IMR-90 (cell line): ENCODE measurements at regions not wholly inside any gene's neighbourhood (a gene's known extent, or its start where the extent isn't known, plus 50 kb on each side); places are given as distances from the start of the nearest gene placed in this dataset.

Source experiments
- ATAC-seq: fragments of 200-7000 bp; cut with Tn5 transposase; 2 replicates; pipeline ENCODE4 v1.9.1; 2020; ENCODE audit warnings: low read depth, mild to moderate bottlenecking, moderate library complexity
- BruUV-seq: library from RNA; stranded (reverse); fragments of 400-500 nt; replicated peaks from 2 replicates; lab custom pipeline; 2021; lab: Mats Ljungman, UMichigan
- CTCF ChIA-PET: fragments of 300-600 bp; formaldehyde crosslinking; extraction: SDS; loops from one replicate; lab custom pipeline; 2021; ENCODE audit warnings: antibody characterized with exemption; lab: Yijun Ruan, JAX
- POLR2A ChIA-PET: fragments of 300-600 bp; sonication (Branson Sonifier 250); formaldehyde crosslinking; loops from one replicate; lab custom pipeline; 2022; ENCODE audit warnings: antibody characterized with exemption; ENCODE audit not compliant: unreplicated experiment; lab: Charles Lee
- DNase-seq: peaks from one replicate; pipeline ENCODE4 v3.0.0; 2013
- H2AFZ ChIP-seq: replicated peaks from 2 replicates; pipeline ENCODE3; 2013; ENCODE audit warnings: low read length, mild to moderate bottlenecking; ENCODE audit not compliant: poor library complexity
- H2AK5ac ChIP-seq: 2 replicates; pipeline ENCODE4 v1.6.1; 2013; ENCODE audit warnings: low read depth, low read length, inconsistent platforms
- H2AK9ac ChIP-seq: replicated peaks from 2 replicates; pipeline ENCODE3; 2013; ENCODE audit warnings: mild to moderate bottlenecking, low read depth, low read length, moderate library complexity; ENCODE audit not compliant: poor library complexity
- H2BK120ac ChIP-seq: 2 replicates; pipeline ENCODE4 v1.6.1; 2013; ENCODE audit warnings: low read depth, low read length, inconsistent platforms
- H2BK15ac ChIP-seq: 3 replicates; pipeline ENCODE4 v1.6.1; 2013; ENCODE audit warnings: low read depth, low read length, inconsistent platforms
- H2BK20ac ChIP-seq: 2 replicates; pipeline ENCODE4 v1.6.1; 2013; ENCODE audit warnings: low read depth, mild to moderate bottlenecking, inconsistent platforms, low read length, moderate library complexity
- H2BK5ac ChIP-seq: 2 replicates; pipeline ENCODE4 v1.6.1; 2013; ENCODE audit warnings: mild to moderate bottlenecking, low read depth, low read length, inconsistent platforms; ENCODE audit not compliant: poor library complexity, severe bottlenecking
- H3K14ac ChIP-seq: replicated peaks from 2 replicates; pipeline ENCODE4 v1.6.1; 2013; ENCODE audit warnings: low read depth, low read length, inconsistent platforms
- H3K18ac ChIP-seq: 2 replicates; pipeline ENCODE4 v1.6.1; 2013; ENCODE audit warnings: low read depth, low read length, control low read depth
- H3K23ac ChIP-seq: 2 replicates; pipeline ENCODE4 v1.6.1; 2013; ENCODE audit warnings: low read depth, low read length, inconsistent platforms
- H3K27ac ChIP-seq: 2 replicates; pipeline ENCODE4 v1.5.1; 2013; ENCODE audit warnings: mild to moderate bottlenecking, control low read depth, low read length; ENCODE audit not compliant: insufficient read depth
- H3K27me3 ChIP-seq: 2 replicates; pipeline ENCODE4 v1.6.1; 2013; ENCODE audit warnings: low read length; ENCODE audit not compliant: control insufficient read depth, insufficient read depth
- H3K36me3 ChIP-seq: 2 replicates; pipeline ENCODE4 v1.6.1; 2013; ENCODE audit warnings: low read length, mixed read lengths; ENCODE audit not compliant: control insufficient read depth, insufficient read depth
- H3K4ac ChIP-seq: 2 replicates; pipeline ENCODE4 v1.6.1; 2013; ENCODE audit warnings: low read depth, low read length, inconsistent platforms
- H3K4me1 ChIP-seq: 2 replicates; pipeline ENCODE4 v1.6.1; 2013; ENCODE audit warnings: low read length, mixed read lengths; ENCODE audit not compliant: control insufficient read depth, insufficient read depth
- H3K4me2 ChIP-seq: 2 replicates; pipeline ENCODE4 v1.6.1; 2013; ENCODE audit warnings: low read depth, mild to moderate bottlenecking, control low read depth, low read length, moderate library complexity
- H3K4me3 ChIP-seq: 2 replicates; pipeline ENCODE4 v1.5.1; 2013; ENCODE audit warnings: low read depth, mild to moderate bottlenecking, control low read depth, low read length, moderate library complexity; ENCODE audit not compliant: insufficient read depth
- H3K56ac ChIP-seq: 2 replicates; pipeline ENCODE4 v1.6.1; 2013; ENCODE audit warnings: low read length, inconsistent platforms; ENCODE audit not compliant: insufficient read depth; ENCODE audit errors: extremely low read depth
- H3K79me1 ChIP-seq, 2 experiments: 2 replicates each; pipeline ENCODE4 v1.6.1; 2013; ENCODE audit warnings: low read length in 2 of 2, inconsistent platforms in 1 of 2, low read depth in 1 of 2
- H3K9ac ChIP-seq: 2 replicates; pipeline ENCODE4 v1.6.1; 2013; ENCODE audit warnings: low read depth, low read length, control low read depth
- H3K9me1 ChIP-seq: 2 replicates; pipeline ENCODE4 v1.6.1; 2013; ENCODE audit warnings: low read length, inconsistent platforms; ENCODE audit not compliant: insufficient read depth
- H3K9me3 ChIP-seq: 2 replicates; pipeline ENCODE4 v1.6.1; 2013; ENCODE audit warnings: low read length; ENCODE audit not compliant: control insufficient read depth, insufficient read depth
- H4K20me1 ChIP-seq: 2 replicates; pipeline ENCODE4 v1.6.1; 2013; ENCODE audit warnings: low read length, inconsistent platforms; ENCODE audit not compliant: insufficient read depth
- H4K5ac ChIP-seq: 2 replicates; pipeline ENCODE4 v1.6.1; 2013; ENCODE audit warnings: mild to moderate bottlenecking, low read depth, low read length, control low read depth
- H4K8ac ChIP-seq, 2 experiments: 2 replicates each; pipeline ENCODE4 v1.6.1; 2013; ENCODE audit warnings: low read depth in 2 of 2, low read length in 2 of 2, control low read depth in 1 of 2, inconsistent platforms in 1 of 2
- H4K91ac ChIP-seq: 2 replicates; pipeline ENCODE4 v1.6.1; 2013; ENCODE audit warnings: low read depth, low read length, inconsistent platforms; ENCODE audit not compliant: insufficient read depth
- BHLHE40 ChIP-seq: fragments of 150-350 bp; IDR thresholded peaks from 2 replicates; pipeline ENCODE4 v1.6.1; 2016; ENCODE audit warnings: mild to moderate bottlenecking, low read depth, low read length
- CEBPB ChIP-seq: IDR thresholded peaks from 2 replicates; pipeline ENCODE4 v1.6.1; 2012; ENCODE audit warnings: low read depth, low read length, improper control_type of control experiment
- CHD1 ChIP-seq: IDR thresholded peaks from 2 replicates; pipeline ENCODE4 v1.6.1; 2012; ENCODE audit warnings: low read depth, low read length, improper control_type of control experiment
- CTCF ChIP-seq: conservative IDR thresholded peaks from 2 replicates; pipeline ENCODE4 v1.5.1; 2012; ENCODE audit warnings: mild to moderate bottlenecking, low read depth, low read length, improper control_type of control experiment
- ELK1 ChIP-seq: fragments of 150-350 bp; IDR thresholded peaks from 2 replicates; pipeline ENCODE4 v1.6.1; 2016; ENCODE audit warnings: low read depth, mild to moderate bottlenecking, low read length, moderate library complexity, borderline replicate concordance
- FOS ChIP-seq: fragments of 150-350 bp; IDR thresholded peaks from 2 replicates; pipeline ENCODE4 v1.6.1; 2016; ENCODE audit warnings: low read depth, low read length
- MAFK ChIP-seq: IDR thresholded peaks from 2 replicates; pipeline ENCODE4 v1.6.1; 2012; ENCODE audit warnings: low read depth, low read length, improper control_type of control experiment
- MAZ ChIP-seq: IDR thresholded peaks from 2 replicates; pipeline ENCODE4 v1.6.1; 2012; ENCODE audit warnings: low read depth, mild to moderate bottlenecking, low read length, improper control_type of control experiment, moderate library complexity, borderline replicate concordance
- MXI1 ChIP-seq: IDR thresholded peaks from 2 replicates; pipeline ENCODE4 v1.6.1; 2012; ENCODE audit warnings: low read depth, mild to moderate bottlenecking, low read length, moderate library complexity, borderline replicate concordance
- NFE2L2 ChIP-seq: fragments of 150-350 bp; IDR thresholded peaks from 2 replicates; pipeline ENCODE4 v1.6.1; 2016; ENCODE audit warnings: low read depth, mild to moderate bottlenecking, low read length
- POLR2A ChIP-seq: IDR thresholded peaks from 2 replicates; pipeline ENCODE4 v1.6.1; 2012; ENCODE audit warnings: mild to moderate bottlenecking, low read depth, low read length
- RAD21 ChIP-seq: IDR thresholded peaks from 2 replicates; pipeline ENCODE4 v1.6.1; 2012; ENCODE audit warnings: low read length, improper control_type of control experiment
- RCOR1 ChIP-seq: IDR thresholded peaks from 2 replicates; pipeline ENCODE4 v1.6.1; 2012; ENCODE audit warnings: mild to moderate bottlenecking, low read length, improper control_type of control experiment; ENCODE audit not compliant: insufficient replicate concordance
- RFX5 ChIP-seq: IDR thresholded peaks from 2 replicates; pipeline ENCODE4 v1.8.0; 2012; ENCODE audit warnings: low read depth, mild to moderate bottlenecking, low read length, moderate library complexity
- SMC3 ChIP-seq: fragments of 150-350 bp; IDR thresholded peaks from 2 replicates; pipeline ENCODE4 v1.6.1; 2016; ENCODE audit warnings: low read depth, mild to moderate bottlenecking, antibody characterized with exemption, low read length, moderate library complexity
- USF2 ChIP-seq: fragments of 150-350 bp; IDR thresholded peaks from 2 replicates; pipeline ENCODE4 v1.6.1; 2017; ENCODE audit warnings: mild to moderate bottlenecking, antibody characterized with exemption, low read length, low read depth
- WGBS, 2 experiments: methylation state at CpG; one replicate each; pipeline versions ENCODE4 v1.1.5 to v1.1.7; 2013; ENCODE audit warnings: missing lambda C conversion rate in 2 of 2; ENCODE audit not compliant: insufficient read length in 1 of 2; ENCODE audit errors: extremely low coverage in 2 of 2; 5-methylcytosine and 5-hydroxymethylcytosine counted together
- dilution Hi-C: fragments of 300-500 bp; cut with HindIII; formaldehyde crosslinking; loops from one replicate; pipeline ENCODE4 v1.14.3; 2018; ENCODE audit warnings: low sequenced_read_pairs; ENCODE audit not compliant: unreplicated experiment
- in situ Hi-C: fragments of 300-500 bp; cut with MboI; formaldehyde crosslinking; loops from 3 replicates; pipeline ENCODE4 v1.14.3; 2019; ENCODE audit warnings: low sequenced_read_pairs, inconsistent platforms, mixed read lengths
- intact Hi-C: fragments of 100-400 bp; cut with micrococcal nuclease; formaldehyde crosslinking; loops from 2 replicates; pipeline ENCODE4 v1.10.0; 2022

- Histone ChIP-seq H2BK15ac (no peak overlapping the region), H3K9ac (no peak overlapping the region), H3K27me3 (no peaks in the 10 kb centered on the region), H4K20me1 (no peaks in the 10 kb centered on the region), H3K4me2 (no peak overlapping the region), H2AK5ac (no peak overlapping the region), H3K23ac (no peak overlapping the region), H3K9me1 (no peaks in the 10 kb centered on the region), H4K8ac (no peak overlapping the region), H3K27ac (no peak overlapping the region), H2AFZ (no peak overlapping the region), H2AK9ac (no peak overlapping the region), H3K4me1 (no peaks in the 10 kb centered on the region), H3K56ac (no peak overlapping the region), H3K9me3 (peaks cover 4% of the 10 kb centered on the region; the same call in 1 of the 2 replicates), H3K4me3 (no peak overlapping the region), H3K79me1 (no peaks in the 10 kb centered on the region), H2BK5ac (no peak overlapping the region), H2BK20ac (no peak overlapping the region), H3K36me3 (no peaks in the 10 kb centered on the region), H4K91ac (no peak overlapping the region), H3K18ac (no peak overlapping the region), H2BK120ac (no peak overlapping the region), H4K5ac (no peak overlapping the region), H3K4ac (no peak overlapping the region), H3K14ac (no peak overlapping the region)
- no TSS peak for BruUV-seq
- no peak for TF ChIP-seq MAFK
- no peak for TF ChIP-seq CTCF
- TF ChIP-seq MXI1 = no peak
- no peak for TF ChIP-seq POLR2A
- TF ChIP-seq RFX5 = no peak
- TF ChIP-seq SMC3 = no peak
- TF ChIP-seq MAZ = no peak
- TF ChIP-seq FOS = no peak
- no peak for TF ChIP-seq NFE2L2
- no peak for TF ChIP-seq CHD1
- TF ChIP-seq RCOR1 = no peak
- TF ChIP-seq BHLHE40 = no peak
- no peak for TF ChIP-seq ELK1
- TF ChIP-seq USF2 = no peak
- no peak for TF ChIP-seq RAD21
- TF ChIP-seq CEBPB = no peak
- in situ Hi-C loops = no loop called here
- ChIA-PET POLR2A (no interaction called here), CTCF (no interaction called here)
- no peak for ATAC-seq
- dilution Hi-C loops = no loop called here
- intact Hi-C loops = no loop called here
- DNase-seq = no peak
- WGBS, 2 experiments = no CpG with 5 or more reads among the region's 5 CpGs
Measured at GRCh38 chr12:39112064-39112463, 206.7 kb upstream of the CPNE8 start.
